GM23338 (cell line): ENCODE measurements at regions not wholly inside any gene's neighbourhood (a gene's known extent, or its start where the extent isn't known, plus 50 kb on each side); places are given as distances from the start of the nearest gene placed in this dataset.

Experiments
- ATAC-seq: fragments of 200-7000 bp; cut with Tn5 transposase; 3 replicates; pipeline ENCODE4 v1.9.1; 2020
- DNase-seq: peaks from one replicate; pipeline ENCODE4 v3.0.0-alpha.2; 2015; ENCODE audit warnings: low spot score
- H2AFZ ChIP-seq: fragments of 200-600 bp; sonication (generic); 2 replicates; pipeline ENCODE4 v1.8.0; 2016; ENCODE audit warnings: antibody characterized with exemption, mild to moderate bottlenecking, moderate library complexity
- H3F3A ChIP-seq: fragments of 200-600 bp; sonication (generic); replicated peaks from 2 replicates; pipeline ENCODE4 v1.8.0; 2017; ENCODE audit warnings: antibody characterized with exemption, mixed run types, low read depth
- H3K27ac ChIP-seq: fragments of 200-600 bp; sonication (generic); 2 replicates; pipeline ENCODE4 v1.6.1; 2016; ENCODE audit warnings: low read depth
- H3K27me3 ChIP-seq: fragments of 200-600 bp; sonication (generic); 2 replicates; pipeline ENCODE4 v1.8.0; 2016; ENCODE audit warnings: mild to moderate bottlenecking, mixed run types, moderate library complexity; ENCODE audit not compliant: insufficient read depth
- H3K36me3 ChIP-seq: fragments of 200-600 bp; sonication (generic); 2 replicates; pipeline ENCODE4 v1.8.0; 2016; ENCODE audit warnings: mild to moderate bottlenecking; ENCODE audit not compliant: insufficient read depth
- H3K4me1 ChIP-seq: fragments of 200-600 bp; sonication (generic); 2 replicates; pipeline ENCODE4 v1.8.0; 2016; ENCODE audit warnings: mild to moderate bottlenecking, moderate library complexity; ENCODE audit not compliant: insufficient read depth
- H3K4me2 ChIP-seq: fragments of 200-600 bp; sonication (generic); 2 replicates; pipeline ENCODE4 v1.7.1; 2017; ENCODE audit warnings: mixed run types
- H3K4me3 ChIP-seq: fragments of 200-600 bp; sonication (generic); 2 replicates; pipeline ENCODE4 v1.6.1; 2016; ENCODE audit warnings: mixed run types
- H3K79me2 ChIP-seq: fragments of 200-600 bp; sonication (generic); replicated peaks from 2 replicates; pipeline ENCODE4 v1.8.0; 2017; ENCODE audit warnings: mild to moderate bottlenecking; ENCODE audit not compliant: insufficient read depth
- H3K9me2 ChIP-seq: fragments of 200-600 bp; sonication (generic); 2 replicates; pipeline ENCODE4 v1.8.0; 2017; ENCODE audit not compliant: insufficient read depth
- H4K20me1 ChIP-seq: fragments of 200-600 bp; sonication (generic); replicated peaks from 2 replicates; pipeline ENCODE4 v1.8.0; 2017; ENCODE audit warnings: mild to moderate bottlenecking; ENCODE audit not compliant: insufficient read depth
- H3K27ac Mint-ChIP-seq: 2 replicates; pipeline ENCODE4 v1.8.0; 2020; ENCODE audit warnings: inconsistent platforms, mild to moderate bottlenecking, moderate library complexity, mixed read lengths
- H3K27me3 Mint-ChIP-seq: 3 replicates; pipeline ENCODE4 v1.8.0; 2022; ENCODE audit warnings: low read depth, mild to moderate bottlenecking, moderate library complexity, mixed read lengths, inconsistent platforms; ENCODE audit not compliant: insufficient read depth, poor library complexity
- H3K36me3 Mint-ChIP-seq: 3 replicates; pipeline ENCODE4 v1.8.0; 2021; ENCODE audit warnings: low read depth, mild to moderate bottlenecking, inconsistent platforms, moderate library complexity, mixed read lengths
- H3K4me1 Mint-ChIP-seq: 3 replicates; pipeline ENCODE4 v1.8.0; 2020; ENCODE audit warnings: mild to moderate bottlenecking, inconsistent platforms, mixed read lengths
- H3K4me3 Mint-ChIP-seq: 3 replicates; pipeline ENCODE4 v1.8.0; 2021; ENCODE audit warnings: moderate library complexity, mild to moderate bottlenecking, inconsistent platforms, mixed read lengths
- H3K9me3 Mint-ChIP-seq: 3 replicates; pipeline ENCODE4 v1.8.0; 2020; ENCODE audit warnings: moderate library complexity, mild to moderate bottlenecking, inconsistent platforms, mixed read lengths
- CREB1 ChIP-seq: fragments of 250-450 bp; sonication (Bioruptor Pico); IDR thresholded peaks from 2 replicates; pipeline ENCODE4 v1.5.0; 2020; ENCODE audit warnings: low read depth, mild to moderate bottlenecking, moderate library complexity
- CTCF ChIP-seq, 2 experiments: fragments of 200-600 bp in 1 of 2; sonication (generic) in 1 of 2; conservative IDR thresholded peaks; 2 replicates each; pipeline versions ENCODE4 v1.5.1 to v1.6.1; 2016 to 2017; ENCODE audit warnings: antibody characterized with exemption in 2 of 2, low read depth in 2 of 2, mild to moderate bottlenecking in 2 of 2, moderate library complexity in 1 of 2
- EZH2 ChIP-seq: fragments of 200-600 bp; sonication (generic); IDR thresholded peaks from one replicate; pipeline ENCODE4 v1.8.0; 2017; ENCODE audit warnings: antibody characterized with exemption, mild to moderate bottlenecking, low read depth; ENCODE audit not compliant: unreplicated experiment
- EZH2phosphoT487 ChIP-seq: fragments of 200-600 bp; sonication (generic); IDR thresholded peaks from one replicate; pipeline ENCODE4 v1.8.1; 2018; ENCODE audit warnings: antibody characterized with exemption; ENCODE audit not compliant: unreplicated experiment
- JUNB ChIP-seq: IDR thresholded peaks from one replicate; pipeline ENCODE4 v1.6.1; 2016; ENCODE audit warnings: antibody characterized with exemption; ENCODE audit not compliant: unreplicated experiment
- NANOG ChIP-seq: IDR thresholded peaks from 2 replicates; pipeline ENCODE4 v1.6.1; 2016; ENCODE audit warnings: antibody characterized with exemption, borderline replicate concordance
- POLR2AphosphoS5 ChIP-seq: IDR thresholded peaks from 2 replicates; pipeline ENCODE4 v1.6.1; 2016; ENCODE audit warnings: antibody characterized with exemption, low read depth
- STAT1 ChIP-seq: IDR thresholded peaks from one replicate; pipeline ENCODE4 v1.6.1; 2016; ENCODE audit warnings: antibody characterized with exemption; ENCODE audit not compliant: unreplicated experiment
- ZNF114 ChIP-seq: fragments of 250-450 bp; sonication (Bioruptor Pico); IDR thresholded peaks from 2 replicates; pipeline ENCODE4 v1.5.0; 2020; ENCODE audit warnings: mild to moderate bottlenecking, moderate library complexity
- ZNF331 ChIP-seq: fragments of 250-450 bp; sonication (Bioruptor Pico); IDR thresholded peaks from 2 replicates; pipeline ENCODE4 v1.5.0; 2020; ENCODE audit warnings: low read depth, mild to moderate bottlenecking, moderate library complexity
- TF ChIP-seq, protein P1 (sequence below): IDR thresholded peaks from 2 replicates; pipeline ENCODE4 v1.6.1; 2016; ENCODE audit warnings: antibody characterized with exemption
- TF ChIP-seq, protein P2 (sequence below): IDR thresholded peaks from one replicate; pipeline ENCODE4 v1.6.1; 2018; ENCODE audit warnings: antibody characterized with exemption; ENCODE audit not compliant: unreplicated experiment

- no peak for TF ChIP-seq CTCF (conservative IDR thresholded peaks at IDR 0.05; ENCODE audit: low read depth in 2 of 2)
Observed at GRCh38 chr2:16165518-16166326, 225.4 kb downstream of the MYCN start (continued).

GRCh38 chr2:16162491-16163040 lies 222.2 kb downstream of the MYCN start:
- Histone ChIP-seq H3K4me2 (no peak overlapping the region), H3K4me1 (peaks cover 27% of the 10 kb centered on the region), H3K79me2 (no peaks in the 10 kb centered on the region), H4K20me1 (no peaks in the 10 kb centered on the region), H3K9me2 (peaks cover 17% of the 10 kb centered on the region; the same call in 1 of the 2 replicates), H3K27me3 (no peaks in the 10 kb centered on the region), H3F3A (peaks cover 3% of the 10 kb centered on the region; the same call in 1 of the 2 replicates), H2AFZ (no peak overlapping the region), H3K4me3 (no peak overlapping the region), H3K36me3 (no peaks in the 10 kb centered on the region), H3K27ac (no peak overlapping the region)
- Mint-ChIP-seq H3K4me1 (peaks cover 22% of the 10 kb centered on the region), H3K4me3 (no peak overlapping the region), H3K36me3 (no peaks in the 10 kb centered on the region), H3K9me3 (no peaks in the 10 kb centered on the region), H3K27me3 (no peaks in the 10 kb centered on the region), H3K27ac (no peak overlapping the region)
- ATAC-seq (no peak), DNase-seq (no peak)
- TF ChIP-seq CTCF (conservative IDR thresholded peaks at IDR 0.05; ENCODE audit: low read depth in 2 of 2) (no peak), STAT1 (no peak), JUNB (no peak), EZH2 (no peak), CREB1 (CRISPR knock-in tag) (no peak), NANOG (no peak), POLR2AphosphoS5 (no peak), ZNF114 (CRISPR knock-in tag) (no peak), ZNF331 (CRISPR knock-in tag) (no peak), EZH2phosphoT487 (no peak)
- TF ChIP-seq, protein P1, sequence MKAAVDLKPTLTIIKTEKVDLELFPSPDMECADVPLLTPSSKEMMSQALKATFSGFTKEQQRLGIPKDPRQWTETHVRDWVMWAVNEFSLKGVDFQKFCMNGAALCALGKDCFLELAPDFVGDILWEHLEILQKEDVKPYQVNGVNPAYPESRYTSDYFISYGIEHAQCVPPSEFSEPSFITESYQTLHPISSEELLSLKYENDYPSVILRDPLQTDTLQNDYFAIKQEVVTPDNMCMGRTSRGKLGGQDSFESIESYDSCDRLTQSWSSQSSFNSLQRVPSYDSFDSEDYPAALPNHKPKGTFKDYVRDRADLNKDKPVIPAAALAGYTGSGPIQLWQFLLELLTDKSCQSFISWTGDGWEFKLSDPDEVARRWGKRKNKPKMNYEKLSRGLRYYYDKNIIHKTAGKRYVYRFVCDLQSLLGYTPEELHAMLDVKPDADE: no peak
- TF ChIP-seq, protein P2, sequence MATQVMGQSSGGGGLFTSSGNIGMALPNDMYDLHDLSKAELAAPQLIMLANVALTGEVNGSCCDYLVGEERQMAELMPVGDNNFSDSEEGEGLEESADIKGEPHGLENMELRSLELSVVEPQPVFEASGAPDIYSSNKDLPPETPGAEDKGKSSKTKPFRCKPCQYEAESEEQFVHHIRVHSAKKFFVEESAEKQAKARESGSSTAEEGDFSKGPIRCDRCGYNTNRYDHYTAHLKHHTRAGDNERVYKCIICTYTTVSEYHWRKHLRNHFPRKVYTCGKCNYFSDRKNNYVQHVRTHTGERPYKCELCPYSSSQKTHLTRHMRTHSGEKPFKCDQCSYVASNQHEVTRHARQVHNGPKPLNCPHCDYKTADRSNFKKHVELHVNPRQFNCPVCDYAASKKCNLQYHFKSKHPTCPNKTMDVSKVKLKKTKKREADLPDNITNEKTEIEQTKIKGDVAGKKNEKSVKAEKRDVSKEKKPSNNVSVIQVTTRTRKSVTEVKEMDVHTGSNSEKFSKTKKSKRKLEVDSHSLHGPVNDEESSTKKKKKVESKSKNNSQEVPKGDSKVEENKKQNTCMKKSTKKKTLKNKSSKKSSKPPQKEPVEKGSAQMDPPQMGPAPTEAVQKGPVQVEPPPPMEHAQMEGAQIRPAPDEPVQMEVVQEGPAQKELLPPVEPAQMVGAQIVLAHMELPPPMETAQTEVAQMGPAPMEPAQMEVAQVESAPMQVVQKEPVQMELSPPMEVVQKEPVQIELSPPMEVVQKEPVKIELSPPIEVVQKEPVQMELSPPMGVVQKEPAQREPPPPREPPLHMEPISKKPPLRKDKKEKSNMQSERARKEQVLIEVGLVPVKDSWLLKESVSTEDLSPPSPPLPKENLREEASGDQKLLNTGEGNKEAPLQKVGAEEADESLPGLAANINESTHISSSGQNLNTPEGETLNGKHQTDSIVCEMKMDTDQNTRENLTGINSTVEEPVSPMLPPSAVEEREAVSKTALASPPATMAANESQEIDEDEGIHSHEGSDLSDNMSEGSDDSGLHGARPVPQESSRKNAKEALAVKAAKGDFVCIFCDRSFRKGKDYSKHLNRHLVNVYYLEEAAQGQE: no peak
